K562 (cell line): ENCODE measurements at regions not wholly inside any gene's neighbourhood (a gene's known extent, or its start where the extent isn't known, plus 50 kb on each side); places are given as distances from the start of the nearest gene placed in this dataset. TPM values are rescaled to one million over a fixed set of nuclear protein-coding genes. Genes with fewer than 3 reads are reported as not detected.

ENCODE experiments used
- small RNA-seq: library from RNA; depleted of rRNA; stranded (forward); fragments of <200 nt; gene quantifications from one replicate; pipeline ENCODE3, GENCODE V24; 2014

Small RNA genes in the stretch of these regions (small RNA-seq; reads per million reads assigned to genes)
- gene RF00019 = not detected
